OCI-LY7 (cell line): ENCODE measurements at regions not wholly inside any gene's neighbourhood (a gene's known extent, or its start where the extent isn't known, plus 50 kb on each side); places are given as distances from the start of the nearest gene placed in this dataset.

ENCODE experiments used
- BruUV-seq: library from RNA; stranded (reverse); fragments of 400-500 nt; replicated peaks from 2 replicates; lab custom pipeline; 2021; lab: Mats Ljungman, UMichigan
- CTCF ChIA-PET: fragments of 300-600 bp; sonication (Branson Sonifier 250); formaldehyde crosslinking; loops from one replicate; lab custom pipeline; 2022; ENCODE audit warnings: antibody characterized with exemption; ENCODE audit not compliant: unreplicated experiment; lab: Charles Lee
- POLR2A ChIA-PET: fragments of 300-600 bp; sonication (Branson Sonifier 250); formaldehyde crosslinking; loops from one replicate; lab custom pipeline; 2022; ENCODE audit warnings: antibody characterized with exemption; lab: Charles Lee
- DNase-seq: peaks from one replicate; pipeline ENCODE4 v3.0.0-alpha.2; 2015; ENCODE audit warnings: low spot score
- H2AFZ ChIP-seq: fragments of 200-600 bp; sonication (generic), shearing (Covaris generic); 2 replicates; pipeline ENCODE4 v1.6.1; 2014; ENCODE audit warnings: mild to moderate bottlenecking, antibody characterized with exemption, low read length, moderate library complexity
- H3K27ac ChIP-seq: fragments of 200-600 bp; sonication (generic); 2 replicates; pipeline ENCODE4 v1.5.1; 2014; ENCODE audit warnings: mixed run types, low read depth, mild to moderate bottlenecking, moderate library complexity, low read length, inconsistent platforms; ENCODE audit not compliant: poor library complexity, severe bottlenecking
- H3K36me3 ChIP-seq: fragments of 200-600 bp; sonication (generic); 2 replicates; pipeline ENCODE4 v1.6.1; 2014; ENCODE audit warnings: mild to moderate bottlenecking, antibody characterized with exemption, low read length, moderate library complexity, mixed read lengths; ENCODE audit not compliant: insufficient read depth
- H3K4me1 ChIP-seq: fragments of 200-600 bp; sonication (generic); 2 replicates; pipeline ENCODE4 v1.5.1; 2014; ENCODE audit warnings: mild to moderate bottlenecking, low read length; ENCODE audit not compliant: insufficient read depth, poor library complexity, severe bottlenecking
- H3K4me2 ChIP-seq: fragments of 200-600 bp; sonication (generic); 2 replicates; pipeline ENCODE4 v1.6.1; 2014; ENCODE audit warnings: mild to moderate bottlenecking, low read length
- H3K4me3 ChIP-seq: fragments of 200-600 bp; sonication (generic); 2 replicates; pipeline ENCODE4 v1.5.1; 2014; ENCODE audit warnings: mild to moderate bottlenecking, low read depth, low read length; ENCODE audit not compliant: poor library complexity, severe bottlenecking
- H3K79me2 ChIP-seq: fragments of 200-600 bp; sonication (generic); 2 replicates; pipeline ENCODE4 v1.6.1; 2016; ENCODE audit warnings: low read depth, mild to moderate bottlenecking, low read length, moderate library complexity, mixed read lengths; ENCODE audit not compliant: insufficient read depth
- H3K9me2 ChIP-seq: fragments of 200-600 bp; sonication (generic); 2 replicates; pipeline ENCODE4 v1.6.1; 2016; ENCODE audit warnings: mild to moderate bottlenecking, low read length, mixed read lengths; ENCODE audit not compliant: insufficient read depth
- H3K9me3 ChIP-seq: fragments of 200-600 bp; sonication (generic); 2 replicates; pipeline ENCODE4 v1.6.1; 2014; ENCODE audit warnings: mild to moderate bottlenecking, mixed run types, low read length, mixed read lengths
- H4K20me1 ChIP-seq: fragments of 200-600 bp; sonication (generic); 2 replicates; pipeline ENCODE4 v1.6.1; 2014; ENCODE audit warnings: mild to moderate bottlenecking, antibody characterized with exemption, low read length, moderate library complexity, mixed read lengths; ENCODE audit not compliant: insufficient read depth
- CTCF ChIP-seq: fragments of 200-600 bp; sonication (generic); conservative IDR thresholded peaks from 2 replicates; pipeline ENCODE4 v1.5.1; 2014; ENCODE audit warnings: mild to moderate bottlenecking, antibody characterized with exemption, low read length, moderate library complexity, mixed read lengths
- EZH2phosphoT487 ChIP-seq: fragments of 200-600 bp; sonication (generic); IDR thresholded peaks from 2 replicates; pipeline ENCODE4 v1.6.1; 2018; ENCODE audit warnings: low read depth, borderline replicate concordance, mild to moderate bottlenecking, mixed run types, antibody characterized with exemption, low read length, moderate library complexity, mixed read lengths
- intact Hi-C: fragments of 100-400 bp; cut with micrococcal nuclease; formaldehyde crosslinking; loops from one replicate; pipeline ENCODE4 v1.10.0; 2022; ENCODE audit not compliant: unreplicated experiment

GRCh38 chr2:220779931-220780330 is 792.2 kb downstream of the EPHA4 start:
- no peaks in the 10 kb centered on the region for H3K4me1 ChIP-seq
- intact Hi-C loops = no loop called here
- CTCF ChIA-PET = no interaction called here
- H3K27ac ChIP-seq = no peak overlapping the region
- no peak for TF ChIP-seq EZH2phosphoT487
- TF ChIP-seq CTCF = no peak
- no peaks in the 10 kb centered on the region for H3K36me3 ChIP-seq
- POLR2A ChIA-PET = no interaction called here
- H3K4me2 ChIP-seq = no peak overlapping the region
- H3K9me2 ChIP-seq = no peaks in the 10 kb centered on the region
- no peaks in the 10 kb centered on the region for H3K79me2 ChIP-seq
- no peak overlapping the region for H2AFZ ChIP-seq
- DNase-seq = no peak
- H4K20me1 ChIP-seq = no peaks in the 10 kb centered on the region
- H3K4me3 ChIP-seq = no peak overlapping the region
- no peaks in the 10 kb centered on the region for H3K9me3 ChIP-seq
- no TSS peak for BruUV-seq

- intact Hi-C loops = no loop called here
- Histone ChIP-seq H4K20me1 (no peaks in the 10 kb centered on the region), H3K4me1 (no peaks in the 10 kb centered on the region), H3K79me2 (no peaks in the 10 kb centered on the region), H3K4me3 (no peak overlapping the region), H3K4me2 (no peak overlapping the region), H3K27ac (no peak overlapping the region), H2AFZ (no peak overlapping the region), H3K9me2 (no peaks in the 10 kb centered on the region), H3K36me3 (no peaks in the 10 kb centered on the region), H3K9me3 (no peaks in the 10 kb centered on the region)
- TF ChIP-seq CTCF (no peak), EZH2phosphoT487 (no peak)
- no TSS peak for BruUV-seq
- DNase-seq = no peak
- ChIA-PET CTCF (no interaction called here), POLR2A (no interaction called here)
These were observed 790.4 kb downstream of the EPHA4 start for GRCh38 chr2:220781622-220782241.

- Histone ChIP-seq H4K20me1 (no peaks in the 10 kb centered on the region), H3K79me2 (no peaks in the 10 kb centered on the region), H3K9me3 (no peaks in the 10 kb centered on the region), H3K4me3 (no peak overlapping the region), H3K27ac (no peak overlapping the region), H2AFZ (no peak overlapping the region), H3K36me3 (no peaks in the 10 kb centered on the region), H3K4me2 (no peak overlapping the region), H3K9me2 (no peaks in the 10 kb centered on the region), H3K4me1 (no peaks in the 10 kb centered on the region)
- intact Hi-C loops = no loop called here
- ChIA-PET POLR2A (interaction anchor here (0.6 to 0.7 kb wide), 3 partner anchors 176 to 1179 kb away, joined by 3 to 5 read pairs (median 4); no protein-coding TSS in a partner anchor), CTCF (no interaction called here)
- no TSS peak for BruUV-seq
- TF ChIP-seq EZH2phosphoT487 = no peak
- no peak for TF ChIP-seq CTCF
- DNase-seq = no peak
These were observed 789.4 kb downstream of the EPHA4 start for GRCh38 chr2:220782609-220783113.
